ENCODE measurements at regions not wholly inside any gene's neighbourhood (a gene's known extent, or its start where the extent isn't known, plus 50 kb on each side); places are given as distances from the start of the nearest gene placed in this dataset.

DNA sequence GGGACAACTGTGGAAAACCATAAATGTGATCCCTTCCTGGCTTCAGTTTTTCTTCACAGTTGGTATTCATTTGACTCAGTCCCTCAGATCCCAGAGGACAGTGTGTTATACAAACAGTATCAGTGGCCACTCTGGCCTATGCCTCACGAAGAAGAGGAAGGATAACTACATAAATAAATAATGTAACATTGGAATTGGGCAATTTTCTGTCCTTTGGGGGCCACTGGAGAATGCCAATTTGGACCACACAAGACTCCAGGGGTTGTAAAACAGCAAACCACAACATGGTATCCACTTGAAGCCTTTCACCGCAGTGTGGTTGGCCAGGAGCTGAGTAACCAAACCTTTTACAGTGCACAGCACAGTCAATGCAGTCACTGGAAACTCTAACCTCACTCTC, 1077.0 kb downstream of the ROBO2 start:
- TF ChIP-seq, protein P1, sequence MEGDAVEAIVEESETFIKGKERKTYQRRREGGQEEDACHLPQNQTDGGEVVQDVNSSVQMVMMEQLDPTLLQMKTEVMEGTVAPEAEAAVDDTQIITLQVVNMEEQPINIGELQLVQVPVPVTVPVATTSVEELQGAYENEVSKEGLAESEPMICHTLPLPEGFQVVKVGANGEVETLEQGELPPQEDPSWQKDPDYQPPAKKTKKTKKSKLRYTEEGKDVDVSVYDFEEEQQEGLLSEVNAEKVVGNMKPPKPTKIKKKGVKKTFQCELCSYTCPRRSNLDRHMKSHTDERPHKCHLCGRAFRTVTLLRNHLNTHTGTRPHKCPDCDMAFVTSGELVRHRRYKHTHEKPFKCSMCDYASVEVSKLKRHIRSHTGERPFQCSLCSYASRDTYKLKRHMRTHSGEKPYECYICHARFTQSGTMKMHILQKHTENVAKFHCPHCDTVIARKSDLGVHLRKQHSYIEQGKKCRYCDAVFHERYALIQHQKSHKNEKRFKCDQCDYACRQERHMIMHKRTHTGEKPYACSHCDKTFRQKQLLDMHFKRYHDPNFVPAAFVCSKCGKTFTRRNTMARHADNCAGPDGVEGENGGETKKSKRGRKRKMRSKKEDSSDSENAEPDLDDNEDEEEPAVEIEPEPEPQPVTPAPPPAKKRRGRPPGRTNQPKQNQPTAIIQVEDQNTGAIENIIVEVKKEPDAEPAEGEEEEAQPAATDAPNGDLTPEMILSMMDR (IDR thresholded peaks at IDR 0.05) = no peak
- TF ChIP-seq POLR2A (IDR thresholded peaks at IDR 0.05) = no peak
